AG09319 (cell line): ENCODE measurements at regions not wholly inside any gene's neighbourhood (a gene's known extent, or its start where the extent isn't known, plus 50 kb on each side); places are given as distances from the start of the nearest gene placed in this dataset.
A peak's percentile ranks its signal among the peaks of the same experiment; 100 is the strongest.

Experiments used
- DNase-seq: peaks from one replicate; pipeline ENCODE4 v3.0.0-alpha.2; 2010; ENCODE audit warnings: low read depth; ENCODE audit errors: extremely low read depth
- CTCF ChIP-seq: IDR thresholded peaks from 2 replicates; pipeline ENCODE4 v1.5.1; 2011; ENCODE audit warnings: low read depth, mild to moderate bottlenecking, inconsistent platforms, low read length, moderate library complexity

GRCh38 chrX:134732676-134733075 lies 64.3 kb downstream of the PABIR2 start:
- TF ChIP-seq CTCF = no peak
- DNase-seq = no peak

- DNase-seq = no peak
- TF ChIP-seq CTCF = no peak
Measured at GRCh38 chrX:134732152-134732551, 64.9 kb downstream of the PABIR2 start.

- TF ChIP-seq CTCF = no peak
- DNase-seq = no peak
Measured at GRCh38 chrX:134727363-134727762, 69.1 kb upstream of the PLAC1 start.

DNA sequence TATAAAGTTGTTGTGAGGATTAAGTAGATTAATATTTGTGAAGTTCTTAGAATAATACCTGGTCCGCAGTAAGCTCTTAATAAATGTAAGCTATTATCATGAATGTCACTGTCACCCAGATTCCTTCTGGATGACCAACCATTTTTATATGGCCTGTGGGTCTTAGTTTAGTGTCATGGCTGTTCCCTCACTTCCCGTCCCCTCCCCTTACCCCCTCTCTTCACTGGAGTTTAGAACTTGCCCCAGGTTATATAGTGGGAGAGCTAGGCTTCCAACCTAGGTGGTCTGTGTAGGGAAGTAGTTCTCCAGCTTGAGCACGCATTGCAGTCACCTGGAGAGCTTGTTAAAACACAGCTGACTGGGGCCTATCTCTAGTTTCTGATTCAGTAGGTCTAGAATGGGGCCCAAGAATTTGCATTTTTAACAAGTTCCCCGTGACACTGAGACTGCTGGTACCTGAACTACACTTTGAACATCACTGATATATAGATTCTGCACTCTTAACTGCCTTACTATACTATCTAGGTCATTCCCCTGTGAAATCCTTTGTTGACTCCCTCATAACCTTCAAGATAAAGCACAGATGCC lies 66.9 kb upstream of the PLAC1 start:
- TF ChIP-seq CTCF = no peak
- DNase-seq = no peak

GRCh38 chrX:134721766-134722532 lies 63.7 kb upstream of the PLAC1 start:
- TF ChIP-seq CTCF = no peak

DNA sequence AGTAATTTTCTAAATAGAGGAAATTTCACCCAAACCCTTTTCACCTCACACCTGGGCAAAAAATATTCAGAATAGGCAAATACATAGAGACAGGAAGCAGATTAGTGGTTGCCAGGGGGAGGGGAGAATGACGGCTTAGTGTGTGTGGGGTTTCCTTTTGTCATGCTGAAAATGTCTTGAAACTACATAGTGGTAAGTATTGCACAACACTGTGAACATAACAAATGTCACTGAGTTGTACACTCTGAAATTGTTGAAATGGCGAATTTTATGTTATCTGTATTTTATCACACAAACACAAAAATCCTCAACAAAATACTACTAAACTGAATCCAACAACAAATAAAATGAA lies 60.7 kb upstream of the PLAC1 start:
- DNase-seq = no peak
- TF ChIP-seq CTCF = no peak

More at GRCh38 chrX:134721766-134722532, 63.7 kb upstream of the PLAC1 start:
- no peak for DNase-seq

GRCh38 chrX:134718105-134718965 lies 60.1 kb upstream of the PLAC1 start:
- peak; percentile 80 for DNase-seq
- peak; percentile 32 for TF ChIP-seq CTCF
